ENCODE measurements at regions not wholly inside any gene's neighbourhood (a gene's known extent, or its start where the extent isn't known, plus 50 kb on each side); places are given as distances from the start of the nearest gene placed in this dataset.

GRCh38 chr2:19739256-19739655 is 162.5 kb downstream of the TTC32 start:
- in situ Hi-C loops (cut with MboI; ENCODE audit: low sequenced_read_pairs, unreplicated experiment), result no loop called here
- TF ChIP-seq CTCF (IDR thresholded peaks at IDR 0.05; ENCODE audit: borderline replicate concordance, control extremely low read depth, extremely low read depth, insufficient read depth, missing control alignments), result no peak
- DNase-seq (ENCODE audit: low spot score), result no peak

GRCh38 chr2:19738707-19739106 is 163.1 kb downstream of the TTC32 start:
- no peak for DNase-seq (ENCODE audit: low spot score)
- no peak for TF ChIP-seq CTCF (IDR thresholded peaks at IDR 0.05; ENCODE audit: borderline replicate concordance, control extremely low read depth, extremely low read depth, insufficient read depth, missing control alignments)
- in situ Hi-C loops (cut with MboI; ENCODE audit: low sequenced_read_pairs, unreplicated experiment), result no loop called here

GRCh38 chr2:19736191-19736831 is 165.5 kb downstream of the TTC32 start:
- no peak for TF ChIP-seq CTCF (IDR thresholded peaks at IDR 0.05; ENCODE audit: borderline replicate concordance, control extremely low read depth, extremely low read depth, insufficient read depth, missing control alignments)
- DNase-seq (ENCODE audit: low spot score), result no peak
- in situ Hi-C loops (cut with MboI; ENCODE audit: low sequenced_read_pairs, unreplicated experiment), result no loop called here

- no peak for TF ChIP-seq CTCF (IDR thresholded peaks at IDR 0.05; ENCODE audit: borderline replicate concordance, control extremely low read depth, extremely low read depth, insufficient read depth, missing control alignments)
- in situ Hi-C loops (cut with MboI; ENCODE audit: low sequenced_read_pairs, unreplicated experiment), result no loop called here
- no peak for DNase-seq (ENCODE audit: low spot score)
Observed at GRCh38 chr2:19733951-19734425, 167.8 kb downstream of the TTC32 start.

GRCh38 chr2:19733390-19733789 is 168.4 kb downstream of the TTC32 start:
- no peak for DNase-seq (ENCODE audit: low spot score)
- in situ Hi-C loops (cut with MboI; ENCODE audit: low sequenced_read_pairs, unreplicated experiment), result no loop called here
- no peak for TF ChIP-seq CTCF (IDR thresholded peaks at IDR 0.05; ENCODE audit: borderline replicate concordance, control extremely low read depth, extremely low read depth, insufficient read depth, missing control alignments)

- DNase-seq (ENCODE audit: low spot score), result no peak
- in situ Hi-C loops (cut with MboI; ENCODE audit: low sequenced_read_pairs, unreplicated experiment), result no loop called here
- no peak for TF ChIP-seq CTCF (IDR thresholded peaks at IDR 0.05; ENCODE audit: borderline replicate concordance, control extremely low read depth, extremely low read depth, insufficient read depth, missing control alignments)
Observed at GRCh38 chr2:19732255-19732654, 169.5 kb downstream of the TTC32 start.
